Esophagus mucosa (tissue), 1 donor: ENCODE measurements at regions not wholly inside any gene's neighbourhood (a gene's known extent, or its start where the extent isn't known, plus 50 kb on each side); places are given as distances from the start of the nearest gene placed in this dataset.

Experiments used
- ATAC-seq: fragments of 200-7000 bp; cut with Tn5 transposase; one replicate; pipeline ENCODE4 v1.9.1; 2020
- donor health status: DM: yes; HTN: yes; CAD: no.

DNA sequence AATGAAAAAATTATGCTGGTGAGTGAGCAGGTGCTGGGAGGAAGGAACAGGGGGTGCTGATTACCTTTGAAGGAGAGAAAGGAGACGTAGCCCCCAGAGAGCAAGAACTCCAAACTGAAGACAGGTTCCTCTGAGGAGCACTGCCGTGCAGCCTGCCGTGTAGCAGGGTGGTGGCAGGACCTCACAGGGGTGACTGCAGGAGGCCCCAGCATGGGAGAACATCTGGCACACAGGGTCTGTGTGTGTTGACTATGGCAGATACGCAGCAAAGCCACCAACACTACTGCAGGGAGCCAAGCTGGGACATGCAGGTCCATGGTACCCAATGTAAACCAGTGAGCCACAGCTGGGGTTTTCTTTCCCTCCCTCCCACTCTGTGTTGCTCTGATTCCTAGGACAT is 192.1 kb upstream of the PDE1C start:
- ATAC-seq, result no peak

DNA sequence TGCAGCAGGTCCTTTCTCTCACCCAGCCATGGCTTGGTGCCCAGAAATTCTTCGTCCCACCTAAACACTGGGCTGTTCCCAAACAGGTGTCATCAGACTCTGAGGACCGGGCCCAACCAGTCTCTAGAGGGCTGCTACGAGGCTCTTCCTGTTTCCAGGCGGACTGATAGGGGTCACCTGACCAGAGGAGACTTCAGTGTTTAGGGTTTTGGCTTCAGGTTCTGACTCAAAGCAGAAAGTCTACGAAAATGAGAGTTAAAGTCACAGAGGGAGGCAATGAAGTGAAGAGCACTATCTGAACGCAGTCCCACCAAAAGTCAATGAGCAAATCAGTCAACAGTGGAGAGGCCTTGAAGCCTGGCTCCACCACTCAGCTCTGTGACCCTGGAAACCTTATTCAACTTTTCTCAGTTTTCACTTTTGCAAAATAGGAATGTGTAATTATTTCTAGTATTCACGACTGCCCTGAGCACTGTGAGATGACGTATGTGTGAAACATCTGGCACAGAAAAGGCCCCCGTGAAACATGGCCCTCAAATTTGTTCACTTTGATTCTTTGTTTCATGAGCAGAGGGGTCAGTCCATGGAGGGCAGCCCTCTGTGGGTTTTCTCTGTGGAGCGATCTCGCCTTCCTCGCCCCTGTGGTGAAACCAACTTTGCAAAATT is 189.9 kb upstream of the PDE1C start:
- ATAC-seq, result no peak

DNA sequence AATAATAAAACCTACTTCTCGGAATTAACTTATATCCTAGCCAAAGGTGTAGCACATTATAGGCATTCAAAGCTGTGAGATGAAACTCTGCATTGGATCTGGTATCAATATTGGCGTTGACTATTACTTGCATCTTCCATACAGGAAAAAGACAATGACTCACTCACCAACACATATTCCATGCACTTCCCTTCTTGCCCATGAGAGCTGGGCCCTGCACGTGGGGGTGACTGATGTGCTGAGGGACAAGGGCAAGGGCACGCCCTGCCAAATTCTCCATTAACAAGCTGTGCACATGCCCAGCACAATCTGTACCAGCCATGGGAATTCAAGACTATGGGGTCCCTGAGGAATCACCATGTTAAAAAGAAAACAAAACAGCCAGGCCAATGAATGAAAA is 188.1 kb upstream of the PDE1C start:
- ATAC-seq, result no peak

DNA sequence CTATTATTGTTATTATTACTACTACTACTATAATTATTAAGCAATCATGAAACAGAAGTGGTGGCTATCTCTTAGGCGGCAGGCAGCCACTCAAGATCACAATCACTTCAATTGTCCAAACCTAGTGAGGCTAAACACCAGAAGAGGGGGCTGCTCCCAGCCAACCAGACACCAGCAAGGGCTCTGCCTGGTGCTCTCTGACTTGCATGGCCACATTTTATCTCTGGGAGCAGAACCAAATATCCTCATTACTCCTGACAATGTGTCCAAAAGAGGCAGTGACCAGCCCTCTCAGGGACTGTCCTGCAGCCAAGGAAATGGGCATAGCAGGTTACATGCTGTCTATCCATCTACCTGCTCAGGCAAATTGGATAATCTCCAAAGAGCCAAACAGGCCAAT is 187.4 kb upstream of the PDE1C start:
- ATAC-seq, result no peak

GRCh38 chr7:32256811-32257210 is 186.6 kb upstream of the PDE1C start:
- ATAC-seq, result no peak

GRCh38 chr7:32256376-32256775 is 186.2 kb upstream of the PDE1C start:
- ATAC-seq, result no peak

DNA sequence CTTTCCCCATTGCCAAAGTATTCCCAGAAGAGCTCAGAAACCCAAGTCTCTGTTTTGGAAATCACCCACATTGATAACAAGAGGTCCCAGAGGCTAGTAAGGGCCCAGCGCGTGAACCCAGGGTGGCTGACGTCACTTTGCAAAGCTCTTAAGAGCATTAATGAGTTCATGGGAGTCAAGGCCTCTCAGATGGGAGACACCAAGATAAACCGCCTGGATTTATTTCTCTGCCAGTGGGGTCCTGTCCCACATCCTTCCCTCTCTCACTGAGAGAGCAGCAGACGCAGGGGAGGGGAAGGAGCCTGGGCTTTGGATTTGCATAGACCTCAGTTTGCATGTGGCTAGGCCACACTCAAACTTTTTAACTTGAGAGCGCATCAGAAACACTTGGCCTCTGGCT is 184.8 kb upstream of the PDE1C start:
- ATAC-seq, result no peak

DNA sequence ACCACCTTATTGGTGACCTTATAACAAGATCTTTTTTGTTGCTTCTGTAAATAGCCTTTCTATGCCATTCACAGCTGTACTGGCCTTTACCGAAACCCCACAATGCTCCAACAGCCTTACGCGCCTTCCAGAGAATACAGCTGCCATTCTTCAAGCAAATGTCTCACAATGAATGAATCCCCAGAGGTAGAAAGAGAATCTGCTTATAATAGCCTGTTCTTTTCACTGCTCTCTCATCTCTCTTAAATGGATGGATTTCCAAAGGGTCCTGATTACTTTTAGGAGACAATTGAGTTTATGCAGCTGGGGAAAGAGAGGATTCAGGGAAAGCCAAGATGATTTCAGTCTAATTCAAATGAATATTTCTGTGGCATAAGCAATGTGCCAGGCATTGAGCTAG is 183.1 kb upstream of the PDE1C start:
- no peak for ATAC-seq

GRCh38 chr7:32251659-32252058 is 181.5 kb upstream of the PDE1C start:
- no peak for ATAC-seq

GRCh38 chr7:32250471-32251260 is 180.5 kb upstream of the PDE1C start:
- no peak for ATAC-seq

GRCh38 chr7:32250003-32250402 is 179.8 kb upstream of the PDE1C start:
- ATAC-seq, result no peak

DNA sequence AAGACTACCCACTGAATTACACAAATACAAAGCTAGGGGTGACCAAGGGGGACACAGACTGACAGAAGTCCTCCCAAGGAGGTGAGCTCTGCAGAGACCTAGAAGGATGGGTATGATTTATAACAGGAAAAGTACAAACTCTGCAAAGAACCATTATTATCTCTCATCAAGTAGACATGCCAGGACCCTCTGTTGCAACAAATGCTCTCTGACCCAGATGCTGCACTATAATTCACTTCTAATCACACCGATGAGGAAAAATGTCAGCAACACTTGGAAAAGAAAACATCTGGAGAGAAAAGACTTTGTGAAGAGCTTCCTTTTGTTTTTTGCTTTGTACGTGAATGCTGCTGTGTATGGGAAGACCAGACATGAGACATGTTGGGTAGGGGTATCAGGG is 178.3 kb upstream of the PDE1C start:
- no peak for ATAC-seq

- no peak for ATAC-seq
Observed at GRCh38 chr7:32244806-32245345, 174.7 kb upstream of the PDE1C start.

- no peak for ATAC-seq
Observed at GRCh38 chr7:32243687-32244290, 173.6 kb upstream of the PDE1C start.

DNA sequence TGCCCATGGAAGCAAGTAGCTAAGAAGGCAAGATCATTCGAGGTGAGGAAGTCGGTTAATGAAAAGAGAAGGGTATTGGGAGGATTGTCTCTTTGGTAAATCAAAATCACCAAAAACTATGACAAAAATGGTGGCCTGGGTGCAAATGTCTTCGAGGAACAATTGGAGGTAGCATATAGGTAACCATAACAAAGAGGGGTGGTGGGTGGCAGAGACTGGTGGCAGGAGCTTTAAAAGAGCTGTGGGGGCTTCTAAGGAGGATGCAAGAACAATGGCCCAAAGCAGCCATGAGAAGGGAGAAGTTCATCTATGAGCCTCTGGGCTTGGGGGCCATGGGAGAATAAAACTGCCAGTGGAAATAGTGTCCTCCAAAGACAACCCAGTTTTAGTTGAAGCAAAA is 172.2 kb upstream of the PDE1C start:
- no peak for ATAC-seq

GRCh38 chr7:32241636-32242035 is 171.4 kb upstream of the PDE1C start:
- no peak for ATAC-seq

DNA sequence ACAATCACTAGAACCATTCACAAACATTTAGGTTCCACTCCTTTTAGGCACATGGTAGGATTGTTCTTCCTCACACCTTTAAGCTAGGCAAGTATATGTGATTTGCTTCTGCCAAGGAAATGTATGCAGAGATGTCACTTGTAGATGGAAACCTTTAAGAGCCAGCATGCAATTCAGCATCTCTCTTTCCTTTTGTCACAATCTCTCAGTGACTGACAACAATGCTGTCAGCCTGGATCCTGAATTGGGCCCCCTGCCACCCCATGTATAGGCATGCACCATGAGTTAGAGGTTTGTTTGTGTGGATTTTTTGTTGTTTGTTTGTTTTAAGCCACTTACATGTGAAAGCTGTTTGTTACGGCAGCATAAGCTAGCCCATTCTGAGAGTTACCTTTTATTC is 169.6 kb upstream of the PDE1C start:
- no peak for ATAC-seq

- ATAC-seq, result no peak
Observed at GRCh38 chr7:32228601-32229000, 158.4 kb upstream of the PDE1C start.

GRCh38 chr7:32227746-32228145 is 157.5 kb upstream of the PDE1C start:
- no peak for ATAC-seq

DNA sequence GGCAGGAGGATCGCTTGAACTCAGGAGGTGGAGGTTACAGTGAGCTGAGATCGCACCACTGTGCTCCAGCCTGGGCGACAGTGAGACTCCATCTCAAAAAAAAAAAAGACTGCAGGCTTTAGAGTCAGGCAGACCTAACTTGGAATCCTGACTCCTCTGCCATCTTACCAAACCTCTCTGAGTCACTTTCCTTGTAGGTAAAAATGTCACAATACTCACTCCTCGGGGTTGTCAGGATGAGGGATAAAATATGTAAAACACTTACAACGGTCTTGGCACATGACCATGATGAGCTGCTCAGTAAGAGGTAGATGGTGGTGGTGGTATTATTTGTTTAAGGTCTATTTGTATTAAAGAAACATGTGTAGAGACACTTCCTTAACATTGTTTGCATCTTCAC is 154.1 kb upstream of the PDE1C start:
- ATAC-seq, result no peak

DNA sequence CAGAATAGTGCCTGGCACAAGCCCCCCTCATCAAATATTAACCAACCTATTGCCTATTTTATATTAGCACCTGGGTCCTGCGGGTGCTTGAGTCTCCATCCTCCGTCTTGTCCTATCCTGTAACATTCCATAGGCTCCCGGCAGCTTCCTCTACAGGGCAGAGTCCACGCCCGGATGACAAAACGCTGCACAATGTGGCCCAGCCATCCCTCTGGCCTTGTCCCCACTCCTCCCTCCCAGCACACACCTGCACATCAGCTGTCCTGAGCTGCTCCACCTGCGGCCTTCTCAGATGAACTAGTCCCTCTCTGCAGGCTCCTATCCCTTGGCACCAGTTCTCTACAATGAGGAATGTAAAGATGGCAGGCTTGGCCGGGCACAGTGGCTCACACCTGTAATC is 153.5 kb upstream of the PDE1C start:
- ATAC-seq, result no peak

GRCh38 chr7:32223071-32223650 is 153.0 kb upstream of the PDE1C start:
- no peak for ATAC-seq

GRCh38 chr7:32222251-32222900 is 152.2 kb upstream of the PDE1C start:
- ATAC-seq, result no peak
